SK-N-MC (cell line): ENCODE measurements at regions not wholly inside any gene's neighbourhood (a gene's known extent, or its start where the extent isn't known, plus 50 kb on each side); places are given as distances from the start of the nearest gene placed in this dataset.

Experiments used
- EZH2 ChIP-seq: fragments of 200-600 bp; sonication (generic); IDR thresholded peaks from one replicate; pipeline ENCODE4 v1.6.1; 2017; ENCODE audit warnings: antibody characterized with exemption
- POLR2AphosphoS5 ChIP-seq: IDR thresholded peaks from 2 replicates; pipeline ENCODE4 v1.6.1; 2012; ENCODE audit warnings: mild to moderate bottlenecking, low read depth, low read length, borderline replicate concordance

DNA sequence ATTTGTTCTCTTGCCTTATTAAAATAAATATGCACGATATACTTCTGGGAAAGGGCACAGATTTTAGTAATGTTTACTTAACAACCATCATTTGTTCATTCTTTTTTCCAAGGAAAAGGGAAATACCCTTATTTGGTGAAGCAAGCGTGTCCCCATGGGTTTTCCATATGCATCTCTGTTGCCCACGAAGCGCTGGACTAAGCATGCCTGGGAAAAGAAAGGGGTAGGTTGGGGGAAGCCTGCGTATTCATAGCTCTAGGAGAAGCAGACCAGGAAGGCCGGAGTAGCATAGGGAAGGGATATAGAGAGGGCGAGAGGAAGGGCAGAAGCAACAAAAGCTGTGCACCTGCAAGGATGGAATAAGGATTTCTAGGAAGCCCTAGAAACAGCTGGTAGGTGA lies 61.8 kb upstream of the ACO1 start:
- TF ChIP-seq POLR2AphosphoS5 (no peak), EZH2 (no peak)
